ENCODE measurements at regions not wholly inside any gene's neighbourhood (a gene's known extent, or its start where the extent isn't known, plus 50 kb on each side); places are given as distances from the start of the nearest gene placed in this dataset.

DNA sequence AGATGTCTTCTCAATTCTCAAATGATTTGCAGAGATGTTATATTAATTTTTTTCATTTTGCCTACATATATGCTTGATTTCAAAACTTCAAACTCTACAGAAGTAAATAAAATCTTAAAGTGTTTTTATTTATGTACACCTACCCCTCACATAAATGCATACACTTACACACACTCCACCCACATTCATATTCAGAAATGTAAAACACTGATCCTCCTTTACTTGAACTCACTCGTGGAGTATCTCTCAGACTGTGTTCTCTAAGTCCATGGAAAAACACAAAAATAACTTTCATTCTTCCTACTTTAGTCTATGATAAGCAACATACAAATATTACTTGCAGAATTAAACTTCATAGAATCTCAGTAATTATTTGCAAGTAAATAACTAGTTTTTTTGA, 209.1 kb upstream of the RBMS1 start:
- H3K36me3 ChIP-seq (ENCODE audit: insufficient read depth, insufficient read length, low read length) = no peaks in the 10 kb centered on the region
- no peak overlapping the region for H3K4me3 ChIP-seq (ENCODE audit: insufficient read length, low read depth)
- no peak for DNase-seq (ENCODE audit: low read depth, low spot score)
- no peaks in the 10 kb centered on the region for H3K9me3 ChIP-seq (ENCODE audit: insufficient read depth, low read length)
- no peaks in the 10 kb centered on the region for H3K27me3 ChIP-seq (ENCODE audit: insufficient read depth, insufficient read length)
- H3K9ac ChIP-seq (ENCODE audit: insufficient read length, low read depth) = no peak overlapping the region
- TF ChIP-seq SUZ12 (IDR thresholded peaks at IDR 0.05; ENCODE audit: extremely low read depth, insufficient read depth, insufficient read length) (no peak), ZNF274 (IDR thresholded peaks at IDR 0.05; ENCODE audit: low read depth, low read length) (no peak), YY1 (IDR thresholded peaks at IDR 0.05; ENCODE audit: insufficient read depth, insufficient read length) (no peak)
- peaks cover 3% of the 10 kb centered on the region for H3K4me1 ChIP-seq (ENCODE audit: insufficient read depth, insufficient read length)

DNA sequence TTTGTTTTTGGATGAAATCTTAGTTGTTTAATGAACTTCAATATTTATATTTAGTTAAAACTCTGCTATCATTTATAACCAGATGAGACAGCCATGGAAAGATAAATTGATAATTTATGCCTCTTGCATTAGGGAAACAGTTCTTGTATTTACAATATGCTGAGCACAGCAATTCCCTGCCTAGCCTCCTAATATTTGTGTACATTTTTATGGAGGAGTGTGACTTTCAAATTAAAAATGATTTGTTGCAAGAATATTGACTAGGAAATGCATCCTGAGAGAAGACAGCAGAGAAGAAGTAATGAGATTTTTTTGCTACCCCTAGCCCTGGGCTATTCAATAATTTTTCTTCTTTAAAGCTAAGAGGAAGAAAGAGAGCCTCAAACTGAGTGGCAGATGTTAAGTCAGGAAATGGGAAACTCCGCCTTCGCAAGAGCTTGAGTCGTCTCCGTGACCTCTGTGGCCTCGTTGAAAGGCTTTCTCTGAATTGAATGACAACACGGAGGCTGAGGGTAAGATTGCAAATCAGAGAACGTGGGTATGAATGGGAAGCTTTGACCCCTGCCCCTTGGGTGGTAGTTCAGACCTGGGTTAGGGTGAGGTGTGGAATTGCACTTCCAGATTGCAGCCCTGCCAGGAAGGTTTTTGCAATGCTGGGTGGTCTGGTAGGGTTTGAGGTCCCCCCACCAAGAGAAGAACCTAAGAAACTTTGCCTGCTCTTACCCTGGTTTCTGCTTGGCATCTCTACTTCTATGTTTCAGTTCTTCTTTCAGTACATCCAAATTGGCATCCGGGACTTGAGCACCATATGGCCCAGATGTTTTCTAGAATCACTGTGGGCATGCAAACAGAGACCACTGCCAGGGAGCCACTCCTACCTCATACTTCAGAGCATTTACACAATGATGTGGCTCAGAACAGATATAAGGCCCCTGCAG, 210.3 kb upstream of the RBMS1 start:
- no peaks in the 10 kb centered on the region for H3K36me3 ChIP-seq (ENCODE audit: insufficient read depth, insufficient read length, low read length)
- no peak overlapping the region for H3K9ac ChIP-seq (ENCODE audit: insufficient read length, low read depth)
- H3K4me3 ChIP-seq (ENCODE audit: insufficient read length, low read depth) = no peak overlapping the region
- no peaks in the 10 kb centered on the region for H3K27me3 ChIP-seq (ENCODE audit: insufficient read depth, insufficient read length)
- peak; percentile 75 for DNase-seq (ENCODE audit: low read depth, low spot score)
- H3K9me3 ChIP-seq (ENCODE audit: insufficient read depth, low read length) = no peaks in the 10 kb centered on the region
- H3K4me1 ChIP-seq (ENCODE audit: insufficient read depth, insufficient read length) = peaks cover 3% of the 10 kb centered on the region
- TF ChIP-seq SUZ12 (IDR thresholded peaks at IDR 0.05; ENCODE audit: extremely low read depth, insufficient read depth, insufficient read length) = no peak
- TF ChIP-seq ZNF274 (IDR thresholded peaks at IDR 0.05; ENCODE audit: low read depth, low read length) = no peak
- TF ChIP-seq YY1 (IDR thresholded peaks at IDR 0.05; ENCODE audit: insufficient read depth, insufficient read length) = no peak

DNA sequence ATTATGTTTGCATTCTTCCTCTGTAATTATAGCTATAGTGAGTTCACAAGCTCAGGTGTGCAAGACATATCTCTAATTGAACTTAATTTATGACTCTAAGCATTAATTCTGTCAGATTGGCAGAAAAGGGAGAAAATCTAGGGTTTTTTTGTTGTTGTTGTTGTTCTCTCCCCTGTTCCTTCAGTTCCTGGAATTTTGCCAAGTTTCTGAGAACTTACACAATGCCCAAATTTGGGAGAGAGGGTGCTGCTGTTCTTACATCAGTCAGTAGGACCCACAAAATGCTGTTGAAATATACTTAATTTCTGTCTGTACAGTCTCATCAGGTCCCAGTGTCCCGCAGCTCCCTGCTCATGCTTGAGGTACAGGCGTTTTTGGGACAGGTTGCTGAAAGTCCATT, 221.8 kb upstream of the RBMS1 start:
- no peak overlapping the region for H3K9ac ChIP-seq (ENCODE audit: insufficient read length, low read depth)
- no peaks in the 10 kb centered on the region for H3K27me3 ChIP-seq (ENCODE audit: insufficient read depth, insufficient read length)
- TF ChIP-seq SUZ12 (IDR thresholded peaks at IDR 0.05; ENCODE audit: extremely low read depth, insufficient read depth, insufficient read length) = no peak
- TF ChIP-seq ZNF274 (IDR thresholded peaks at IDR 0.05; ENCODE audit: low read depth, low read length) = no peak
- no peak for TF ChIP-seq YY1 (IDR thresholded peaks at IDR 0.05; ENCODE audit: insufficient read depth, insufficient read length)
- H3K9me3 ChIP-seq (ENCODE audit: insufficient read depth, low read length) = no peaks in the 10 kb centered on the region
- no peaks in the 10 kb centered on the region for H3K4me1 ChIP-seq (ENCODE audit: insufficient read depth, insufficient read length)
- DNase-seq (ENCODE audit: low read depth, low spot score) = no peak
- no peak overlapping the region for H3K4me3 ChIP-seq (ENCODE audit: insufficient read length, low read depth)
- no peaks in the 10 kb centered on the region for H3K36me3 ChIP-seq (ENCODE audit: insufficient read depth, insufficient read length, low read length)

DNA sequence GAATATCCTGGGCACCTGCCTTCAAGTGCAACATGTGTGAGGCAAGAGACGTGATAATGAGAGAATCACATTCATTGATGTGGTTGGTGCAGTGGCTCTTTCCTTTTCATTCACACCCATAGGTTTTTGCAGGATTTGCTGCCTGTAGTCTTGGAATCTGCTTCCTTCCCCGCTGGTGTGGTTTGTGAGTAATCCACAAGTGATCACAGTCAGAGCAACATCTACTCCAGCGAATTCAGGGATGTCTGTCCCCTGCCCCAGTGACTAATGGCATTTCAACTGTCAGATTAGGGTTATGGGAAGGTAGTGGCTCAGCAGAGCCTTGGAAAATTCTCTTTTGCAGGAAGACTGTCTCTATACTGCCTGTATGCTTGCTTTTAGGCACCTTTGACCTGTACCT, 225.5 kb upstream of the RBMS1 start:
- Histone ChIP-seq H3K9ac (ENCODE audit: insufficient read length, low read depth) (no peak overlapping the region), H3K4me3 (ENCODE audit: insufficient read length, low read depth) (no peak overlapping the region), H3K36me3 (ENCODE audit: insufficient read depth, insufficient read length, low read length) (no peaks in the 10 kb centered on the region), H3K9me3 (ENCODE audit: insufficient read depth, low read length) (no peaks in the 10 kb centered on the region; the same call in 1 of the 2 replicates), H3K4me1 (ENCODE audit: insufficient read depth, insufficient read length) (no peaks in the 10 kb centered on the region), H3K27me3 (ENCODE audit: insufficient read depth, insufficient read length) (no peaks in the 10 kb centered on the region)
- no peak for DNase-seq (ENCODE audit: low read depth, low spot score)
- no peak for TF ChIP-seq SUZ12 (IDR thresholded peaks at IDR 0.05; ENCODE audit: extremely low read depth, insufficient read depth, insufficient read length)

DNA sequence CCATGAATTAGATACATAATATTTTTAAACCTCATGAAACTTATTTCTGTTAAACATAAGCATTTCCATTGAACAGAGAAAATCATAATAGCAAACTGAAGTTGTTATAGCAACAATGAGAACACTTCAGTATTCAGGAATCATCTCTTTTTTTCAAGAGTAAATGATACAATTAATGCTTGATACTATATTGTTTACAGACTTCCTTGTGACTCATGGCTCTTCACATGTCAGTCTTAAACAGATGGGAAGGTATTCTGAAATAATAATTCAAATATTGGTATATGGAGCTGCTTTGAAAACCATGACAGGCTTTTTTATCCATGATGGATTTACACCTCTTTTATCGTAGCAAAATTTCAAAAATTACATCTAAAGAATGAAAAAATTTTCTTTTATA, 226.5 kb upstream of the RBMS1 start:
- no peak for DNase-seq (ENCODE audit: low read depth, low spot score)
- Histone ChIP-seq H3K9ac (ENCODE audit: insufficient read length, low read depth) (no peak overlapping the region), H3K4me1 (ENCODE audit: insufficient read depth, insufficient read length) (no peaks in the 10 kb centered on the region), H3K9me3 (ENCODE audit: insufficient read depth, low read length) (no peaks in the 10 kb centered on the region; the same call in 1 of the 2 replicates), H3K27me3 (ENCODE audit: insufficient read depth, insufficient read length) (no peaks in the 10 kb centered on the region), H3K4me3 (ENCODE audit: insufficient read length, low read depth) (no peak overlapping the region), H3K36me3 (ENCODE audit: insufficient read depth, insufficient read length, low read length) (no peaks in the 10 kb centered on the region)
- TF ChIP-seq YY1 (IDR thresholded peaks at IDR 0.05; ENCODE audit: insufficient read depth, insufficient read length) = no peak
- no peak for TF ChIP-seq SUZ12 (IDR thresholded peaks at IDR 0.05; ENCODE audit: extremely low read depth, insufficient read depth, insufficient read length)
- no peak for TF ChIP-seq ZNF274 (IDR thresholded peaks at IDR 0.05; ENCODE audit: low read depth, low read length)

DNA sequence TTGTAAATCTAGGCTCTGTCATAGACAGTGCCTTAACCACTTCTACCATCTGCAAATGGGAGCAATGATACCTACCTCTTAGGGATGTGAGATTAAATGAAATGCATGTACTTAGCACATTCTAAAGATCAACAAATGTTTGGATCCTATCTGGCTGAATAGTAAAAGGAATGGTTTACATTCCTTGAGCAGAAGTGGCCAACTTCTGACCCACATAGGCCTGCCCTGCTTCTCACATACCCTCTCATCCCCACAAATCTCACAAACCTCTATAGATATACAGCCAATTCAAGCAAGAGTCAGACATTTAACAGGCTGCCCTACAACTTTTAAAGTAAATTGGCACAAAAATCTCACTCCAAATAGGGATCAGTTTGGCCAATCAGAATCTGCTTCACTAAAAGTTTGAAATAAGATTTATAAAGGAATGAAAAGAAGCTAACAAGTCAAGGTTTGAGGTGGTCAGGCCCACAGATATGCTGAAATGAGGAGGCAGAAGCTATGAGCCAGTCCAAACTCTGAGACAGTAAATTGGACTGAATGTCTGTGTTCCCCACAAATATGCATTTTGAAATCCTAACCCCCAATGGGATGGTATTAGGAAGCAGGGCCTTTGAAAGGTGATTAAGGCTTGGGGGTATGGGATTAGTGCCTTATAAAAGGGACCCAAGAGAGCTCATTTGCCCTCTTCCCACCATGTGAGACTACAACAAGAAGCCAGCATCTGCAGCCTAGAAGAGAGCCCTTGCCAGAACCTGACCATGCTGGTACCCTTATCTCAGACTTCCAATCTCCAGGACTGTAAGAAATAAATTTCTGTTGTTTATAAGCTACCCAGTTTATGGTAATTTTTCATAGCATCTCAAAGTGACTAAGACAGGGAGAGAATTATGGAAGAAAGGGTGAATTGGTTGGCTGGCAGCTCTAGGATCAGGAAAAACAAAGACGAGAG, 227.8 kb upstream of the RBMS1 start:
- H3K36me3 ChIP-seq (ENCODE audit: insufficient read depth, insufficient read length, low read length) = no peaks in the 10 kb centered on the region
- H3K27me3 ChIP-seq (ENCODE audit: insufficient read depth, insufficient read length) = no peaks in the 10 kb centered on the region
- H3K9ac ChIP-seq (ENCODE audit: insufficient read length, low read depth) = no peak overlapping the region
- no peaks in the 10 kb centered on the region; the same call in 1 of the 2 replicates for H3K9me3 ChIP-seq (ENCODE audit: insufficient read depth, low read length)
- no peak overlapping the region for H3K4me3 ChIP-seq (ENCODE audit: insufficient read length, low read depth)
- H3K4me1 ChIP-seq (ENCODE audit: insufficient read depth, insufficient read length) = no peaks in the 10 kb centered on the region
- TF ChIP-seq SUZ12 (IDR thresholded peaks at IDR 0.05; ENCODE audit: extremely low read depth, insufficient read depth, insufficient read length) (no peak), ZNF274 (IDR thresholded peaks at IDR 0.05; ENCODE audit: low read depth, low read length) (no peak), YY1 (IDR thresholded peaks at IDR 0.05; ENCODE audit: insufficient read depth, insufficient read length) (no peak)
- no peak for DNase-seq (ENCODE audit: low read depth, low spot score)

DNA sequence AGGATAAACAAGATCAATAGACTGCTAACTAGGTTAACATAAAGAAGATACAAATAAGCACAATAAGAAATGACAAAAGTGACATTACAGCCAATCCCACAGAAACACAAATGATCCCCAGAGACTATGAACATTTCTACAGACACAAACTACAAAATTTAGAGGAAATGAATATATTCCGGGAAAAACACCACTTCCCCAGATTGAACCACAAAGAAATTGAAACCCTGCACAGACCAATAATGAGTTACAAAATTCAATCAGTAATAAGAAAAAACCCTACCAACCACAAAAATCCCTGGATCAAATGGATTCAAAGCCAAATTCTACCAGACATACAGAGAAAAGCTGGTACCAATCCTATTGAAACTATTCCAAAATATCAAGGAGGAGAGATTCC, 232.4 kb upstream of the RBMS1 start:
- no peak for DNase-seq (ENCODE audit: low read depth, low spot score)
- Histone ChIP-seq H3K9me3 (ENCODE audit: insufficient read depth, low read length) (no peaks in the 10 kb centered on the region; the same call in 1 of the 2 replicates), H3K27me3 (ENCODE audit: insufficient read depth, insufficient read length) (no peaks in the 10 kb centered on the region)

More for the DNA sequence above, 232.4 kb upstream of the RBMS1 start:
- H3K4me1 ChIP-seq (ENCODE audit: insufficient read depth, insufficient read length) = no peaks in the 10 kb centered on the region
- no peak overlapping the region for H3K4me3 ChIP-seq (ENCODE audit: insufficient read length, low read depth)
- TF ChIP-seq SUZ12 (IDR thresholded peaks at IDR 0.05; ENCODE audit: extremely low read depth, insufficient read depth, insufficient read length) = no peak
- TF ChIP-seq YY1 (IDR thresholded peaks at IDR 0.05; ENCODE audit: insufficient read depth, insufficient read length) = no peak
- TF ChIP-seq ZNF274 (IDR thresholded peaks at IDR 0.05; ENCODE audit: low read depth, low read length) = no peak
- no peaks in the 10 kb centered on the region for H3K36me3 ChIP-seq (ENCODE audit: insufficient read depth, insufficient read length, low read length)
- H3K9ac ChIP-seq (ENCODE audit: insufficient read length, low read depth) = no peak overlapping the region
